H1 (cell line): ENCODE measurements at regions not wholly inside any gene's neighbourhood (a gene's known extent, or its start where the extent isn't known, plus 50 kb on each side); places are given as distances from the start of the nearest gene placed in this dataset.

Source experiments
- CBX5 ChIP-seq: fragments of 300-800, 300-1000 bp; sonication (generic); IDR thresholded peaks from 2 replicates; pipeline ENCODE4 v1.7.1; 2016; ENCODE audit warnings: antibody characterized with exemption, low read length, low read depth
- CEBPB ChIP-seq: IDR thresholded peaks from 2 replicates; pipeline ENCODE4 v1.6.1; 2012; ENCODE audit warnings: low read depth, low read length
- CREB1 ChIP-seq: IDR thresholded peaks from 2 replicates; pipeline ENCODE4 v1.6.1; 2012; ENCODE audit warnings: inconsistent platforms
- CTCF ChIP-seq, 3 experiments: IDR thresholded peaks; 1 replicate in 2 of 3; 2 replicates in 1 of 3; pipeline versions ENCODE4 v1.5.1 to v1.6.1; 2011; ENCODE audit warnings: low read length in 3 of 3, mild to moderate bottlenecking in 3 of 3, inconsistent platforms in 2 of 3, low read depth in 1 of 3, moderate library complexity in 1 of 3; ENCODE audit not compliant: insufficient read depth in 1 of 3; ENCODE audit errors: control extremely low read depth in 1 of 3
- KDM1A ChIP-seq: fragments of 200-600, 300-600 bp; sonication (generic); IDR thresholded peaks from 2 replicates; pipeline ENCODE4 v1.7.1; 2016; ENCODE audit warnings: mild to moderate bottlenecking, low read length, borderline replicate concordance
- POLR2A ChIP-seq, 2 experiments: IDR thresholded peaks; 1 replicate in 1 of 2; 2 replicates in 1 of 2; pipeline ENCODE4 v1.6.1; 2011; ENCODE audit warnings: low read depth in 2 of 2, low read length in 2 of 2, mild to moderate bottlenecking in 2 of 2; ENCODE audit errors: control extremely low read depth in 1 of 2
- RAD21 ChIP-seq, 2 experiments: IDR thresholded peaks in 1 of 2; conservative IDR thresholded peaks in 1 of 2; 2 replicates each; pipeline ENCODE4 v1.6.1; 2011; ENCODE audit warnings: low read depth in 2 of 2, low read length in 2 of 2, improper control_type of control experiment in 1 of 2, inconsistent platforms in 1 of 2, mild to moderate bottlenecking in 1 of 2, moderate library complexity in 1 of 2
- RFX5 ChIP-seq: IDR thresholded peaks from 2 replicates; pipeline ENCODE4 v1.6.1; 2011; ENCODE audit warnings: low read depth, low read length, improper control_type of control experiment, borderline replicate concordance
- SP1 ChIP-seq: IDR thresholded peaks from 2 replicates; pipeline ENCODE4 v1.6.1; 2011; ENCODE audit warnings: low read depth, low read length
- TAF1 ChIP-seq: IDR thresholded peaks from 2 replicates; pipeline ENCODE4 v1.6.1; 2011; ENCODE audit warnings: mild to moderate bottlenecking, low read depth, low read length
- ZNF274 ChIP-seq: IDR thresholded peaks from 2 replicates; pipeline ENCODE4 v1.7.0; 2012; ENCODE audit warnings: low read length, borderline replicate concordance; ENCODE audit errors: extremely low read depth

DNA sequence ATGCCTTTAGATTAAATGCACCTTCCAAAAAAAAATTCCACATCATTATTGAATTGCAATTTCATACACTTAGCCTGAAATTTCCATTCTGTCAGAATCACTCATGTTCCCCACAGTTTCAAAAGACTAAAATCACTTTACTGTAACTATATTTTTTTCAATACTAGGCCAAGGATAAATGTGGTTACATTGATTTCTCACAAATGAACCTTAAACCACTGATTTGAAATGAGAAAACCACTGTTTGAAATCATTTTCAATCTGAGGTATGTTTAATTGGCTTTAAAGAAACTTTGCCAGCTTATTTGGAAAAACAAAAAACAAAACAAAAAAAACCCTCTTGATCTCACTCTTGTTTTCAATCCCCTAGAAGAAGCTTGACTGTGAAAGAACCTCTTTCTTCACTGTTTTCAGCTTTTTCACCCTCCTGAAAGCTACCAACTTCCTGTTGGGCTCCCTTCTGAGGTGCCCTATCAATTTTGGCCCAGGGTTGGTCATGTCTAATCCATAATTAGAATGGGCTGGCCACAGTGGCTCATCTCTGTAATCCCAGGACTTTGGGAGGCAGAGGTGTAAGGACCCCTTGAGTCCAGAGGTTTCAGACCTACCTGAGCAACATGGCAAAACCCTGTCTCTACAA is 242.5 kb downstream of the ADGRG6 start:
- no peak for TF ChIP-seq POLR2A (IDR thresholded peaks at IDR 0.05; ENCODE audit: control extremely low read depth in 1 of 2, low read depth in 2 of 2, low read length in 2 of 2)
- no peak for TF ChIP-seq CEBPB
- TF ChIP-seq CTCF (IDR thresholded peaks at IDR 0.05; ENCODE audit: control extremely low read depth in 1 of 3, insufficient read depth in 1 of 3, low read depth in 1 of 3, low read length in 3 of 3): no peak
- no peak for TF ChIP-seq RAD21 (IDR thresholded peaks at IDR 0.05 in 1 of 2, conservative IDR thresholded peaks at IDR 0.05 in 1 of 2; ENCODE audit: low read depth in 2 of 2, low read length in 2 of 2)
- no peak for TF ChIP-seq KDM1A
- no peak for TF ChIP-seq CREB1
- TF ChIP-seq TAF1: no peak
- no peak for TF ChIP-seq RFX5
- no peak for TF ChIP-seq ZNF274
- no peak for TF ChIP-seq SP1
- TF ChIP-seq CBX5: no peak
